ENCODE measurements at regions not wholly inside any gene's neighbourhood (a gene's known extent, or its start where the extent isn't known, plus 50 kb on each side); places are given as distances from the start of the nearest gene placed in this dataset.

- intact Hi-C loops (cut with micrococcal nuclease): no loop called here
- Histone ChIP-seq H3K9me3 (ENCODE audit: control insufficient read depth in 1 of 2, insufficient read depth in 1 of 2, low read depth in 1 of 2, low read length in 2 of 2) (no peaks in the 10 kb centered on the region), H2AFZ (ENCODE audit: low read depth, low read length, poor library complexity, severe bottlenecking) (peak overlapping the region; percentile 57)
These were observed 579.9 kb downstream of the MMUT start for GRCh38 chr6:48883116-48883515.

More at GRCh38 chr6:48883116-48883515, 579.9 kb downstream of the MMUT start:
- no peak overlapping the region for H3K9ac ChIP-seq (ENCODE audit: low read length)
- no peak overlapping the region for H3K4me3 ChIP-seq (replicated peaks in 1 of 2; ENCODE audit: low read depth in 1 of 2, low read length in 2 of 2)
- POLR2A ChIA-PET: no interaction called here
- no peak overlapping the region for H3K4me2 ChIP-seq (ENCODE audit: low read length)
- no peaks in the 10 kb centered on the region for H3K9me2 ChIP-seq (ENCODE audit: insufficient read depth)
- no peaks in the 10 kb centered on the region for H3K79me2 ChIP-seq (ENCODE audit: insufficient read depth, low read length)
- RAD21 ChIA-PET (ENCODE audit: low non-redundant PET in 1 of 2, low total read pairs in 2 of 2, uncharacterized antibody in 2 of 2, unreplicated experiment in 2 of 2): no interaction called here
- BruUV-seq (replicated peaks): no TSS peak
- no peaks in the 10 kb centered on the region for H3K27me3 ChIP-seq (ENCODE audit: insufficient read depth, low read length)
- H3K27ac ChIP-seq (ENCODE audit: low read depth, low read length): no peak overlapping the region
- no peak for DNase-seq (ENCODE audit: low read depth, low spot score)
- CTCF ChIA-PET: no interaction called here
- no peak for ATAC-seq
- H3K4me1 ChIP-seq (ENCODE audit: control insufficient read depth in 1 of 2, insufficient read depth in 2 of 2, low read length in 2 of 2): no peaks in the 10 kb centered on the region
- no peaks in the 10 kb centered on the region for H4K20me1 ChIP-seq (ENCODE audit: insufficient read depth)
- no peaks in the 10 kb centered on the region for H3K36me3 ChIP-seq (ENCODE audit: control insufficient read depth in 1 of 2, insufficient read depth in 2 of 2, low read length in 2 of 2)
- TF ChIP-seq TCF7L2 (IDR thresholded peaks at IDR 0.05; ENCODE audit: borderline replicate concordance, extremely low read depth, insufficient read depth, insufficient read length) (no peak), CEBPB (IDR thresholded peaks at IDR 0.05; ENCODE audit: low read depth) (no peak), ELF1 (IDR thresholded peaks at IDR 0.05; ENCODE audit: borderline replicate concordance, low read depth) (no peak), CTCF (IDR thresholded peaks at IDR 0.05 in 2 of 3, conservative IDR thresholded peaks at IDR 0.05 in 1 of 3; ENCODE audit: borderline replicate concordance in 1 of 3, insufficient read depth in 1 of 3, low read depth in 2 of 3, low read length in 2 of 3) (no peak), EZH2 (IDR thresholded peaks at IDR 0.05) (no peak), CBX3 (IDR thresholded peaks at IDR 0.05; ENCODE audit: low read depth) (no peak), SRF (IDR thresholded peaks at IDR 0.05; ENCODE audit: low read depth) (no peak), SP1 (IDR thresholded peaks at IDR 0.05; ENCODE audit: low read depth) (no peak), JUND (IDR thresholded peaks at IDR 0.05) (no peak), RAD21 (IDR thresholded peaks at IDR 0.05; ENCODE audit: low read depth) (no peak), FOSL1 (IDR thresholded peaks at IDR 0.05; ENCODE audit: low read depth) (no peak), POLR2AphosphoS5 (IDR thresholded peaks at IDR 0.05; ENCODE audit: low read depth, low read length) (no peak), YY1 (IDR thresholded peaks at IDR 0.05; ENCODE audit: extremely low read depth, insufficient replicate concordance, low read depth, low read length) (no peak), ZNF274 (IDR thresholded peaks at IDR 0.05; ENCODE audit: low read depth, low read length) (no peak), EZH2phosphoT487 (IDR thresholded peaks at IDR 0.05; ENCODE audit: borderline replicate concordance) (no peak), POLR2A (IDR thresholded peaks at IDR 0.05; ENCODE audit: borderline replicate concordance, extremely low read depth, insufficient read depth, insufficient read length) (no peak), REST (IDR thresholded peaks at IDR 0.05; ENCODE audit: low read depth) (no peak)
- TF ChIP-seq, protein P1, sequence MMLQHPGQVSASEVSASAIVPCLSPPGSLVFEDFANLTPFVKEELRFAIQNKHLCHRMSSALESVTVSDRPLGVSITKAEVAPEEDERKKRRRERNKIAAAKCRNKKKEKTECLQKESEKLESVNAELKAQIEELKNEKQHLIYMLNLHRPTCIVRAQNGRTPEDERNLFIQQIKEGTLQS (IDR thresholded peaks at IDR 0.05): no peak
- TF ChIP-seq, protein P2, sequence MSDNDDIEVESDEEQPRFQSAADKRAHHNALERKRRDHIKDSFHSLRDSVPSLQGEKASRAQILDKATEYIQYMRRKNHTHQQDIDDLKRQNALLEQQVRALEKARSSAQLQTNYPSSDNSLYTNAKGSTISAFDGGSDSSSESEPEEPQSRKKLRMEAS (IDR thresholded peaks at IDR 0.05): no peak
